Suppressor macrophage (primary cell): ENCODE measurements at regions not wholly inside any gene's neighbourhood (a gene's known extent, or its start where the extent isn't known, plus 50 kb on each side); places are given as distances from the start of the nearest gene placed in this dataset.

Experiments
- DNase-seq, 4 experiments: peaks; one replicate each; pipeline ENCODE4 v3.0.0-alpha.2; 2020 to 2022

DNA sequence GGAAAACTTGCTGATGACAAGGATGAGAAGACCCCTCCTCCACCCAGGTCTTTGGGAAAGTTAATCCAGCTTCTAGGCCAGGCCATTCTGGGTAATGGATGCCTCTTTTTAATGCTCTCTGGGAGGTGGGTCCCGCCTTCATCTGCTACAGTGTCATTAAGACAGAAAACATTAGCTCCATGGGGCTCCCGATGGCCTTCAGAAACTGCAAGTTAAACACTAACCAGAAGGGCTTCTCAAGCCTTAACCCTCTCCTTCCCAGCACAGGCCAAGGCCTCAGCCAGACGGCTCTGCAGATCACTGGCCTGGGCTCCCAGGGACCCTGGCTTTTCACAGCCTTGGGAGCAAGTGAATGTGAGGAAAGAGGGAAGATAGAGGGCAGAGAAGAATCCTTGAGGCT is 364.9 kb downstream of the MATN1 start:
- DNase-seq = no peak

DNA sequence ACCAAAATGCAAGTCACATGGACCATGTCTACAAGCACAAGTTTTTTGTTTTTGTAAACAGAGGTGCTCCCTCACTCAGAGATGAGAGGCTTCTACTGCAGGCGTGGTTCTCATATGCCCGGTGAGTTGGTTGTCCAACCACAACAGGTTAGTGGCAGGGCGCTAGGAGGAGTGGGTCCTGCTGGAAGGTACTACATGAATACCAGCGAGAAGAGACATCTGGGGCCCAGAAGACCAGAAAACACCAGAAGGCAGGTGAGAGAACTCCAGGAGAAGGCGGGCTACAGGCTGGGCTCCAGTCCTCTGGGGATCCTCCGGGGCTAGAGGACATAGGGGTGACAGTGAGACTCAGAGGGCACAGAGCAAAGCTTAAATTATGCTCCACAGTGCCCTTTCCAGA is 366.5 kb downstream of the MATN1 start:
- DNase-seq = no peak

DNA sequence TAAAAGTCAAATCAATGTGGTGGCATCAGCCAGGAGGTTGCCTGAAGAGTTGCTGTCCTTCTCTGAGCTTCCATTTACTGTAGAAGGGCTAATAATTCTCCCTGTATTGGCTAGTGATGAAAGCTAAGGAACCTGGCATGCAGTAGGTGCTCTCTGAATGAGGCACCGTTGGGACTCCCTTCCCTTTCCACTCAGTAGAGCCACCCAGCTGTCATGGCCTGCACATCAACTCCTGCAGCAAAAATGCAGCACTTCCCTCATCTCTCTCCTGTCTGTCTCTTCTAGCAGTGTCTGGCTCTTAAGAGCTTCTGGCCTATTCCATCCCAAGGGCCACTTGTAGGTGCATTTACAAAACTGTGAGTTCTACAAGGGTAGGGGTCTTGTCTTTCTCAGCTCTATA is 369.0 kb downstream of the MATN1 start:
- no peak for DNase-seq

DNA sequence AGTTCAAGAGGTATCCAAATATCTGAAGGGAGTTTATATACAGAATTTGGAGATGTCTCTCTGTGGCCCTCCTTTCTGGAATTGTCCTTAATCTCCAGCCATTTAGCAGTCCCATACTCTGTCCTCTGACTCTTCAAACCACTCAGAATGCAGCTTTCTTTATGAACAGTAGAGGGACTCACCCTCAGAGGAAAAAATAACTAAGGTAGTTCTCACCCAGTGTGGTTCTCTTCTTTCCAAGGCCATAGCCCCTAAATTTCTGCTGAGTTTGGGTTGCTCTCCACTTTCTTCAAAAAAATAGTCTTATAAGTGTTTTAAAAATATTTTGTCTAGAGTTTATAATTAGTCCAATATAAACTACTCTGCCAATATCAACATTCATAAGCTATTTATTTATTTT is 369.7 kb downstream of the MATN1 start:
- DNase-seq = peak in 1 of 4 experiments; percentile 5

DNA sequence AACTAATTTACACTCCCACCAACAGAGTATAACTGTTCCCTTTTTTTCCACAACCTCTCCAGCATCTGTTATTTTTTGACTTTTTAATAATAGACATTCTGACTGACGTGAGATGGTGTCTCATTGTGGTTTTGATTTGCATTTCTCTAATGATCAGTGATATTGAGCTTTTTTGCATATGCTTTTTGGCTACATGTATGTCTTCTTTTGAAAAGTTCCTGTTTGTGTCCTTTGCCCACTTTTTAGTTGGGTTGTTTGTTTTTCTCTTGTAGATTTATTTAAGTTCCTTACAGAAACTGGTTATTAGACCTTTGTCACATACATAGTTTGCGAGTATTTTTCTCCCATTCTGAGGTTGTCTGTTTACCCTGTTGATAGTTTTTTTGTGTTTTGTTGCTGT is 375.2 kb downstream of the MATN1 start:
- DNase-seq = no peak

DNA sequence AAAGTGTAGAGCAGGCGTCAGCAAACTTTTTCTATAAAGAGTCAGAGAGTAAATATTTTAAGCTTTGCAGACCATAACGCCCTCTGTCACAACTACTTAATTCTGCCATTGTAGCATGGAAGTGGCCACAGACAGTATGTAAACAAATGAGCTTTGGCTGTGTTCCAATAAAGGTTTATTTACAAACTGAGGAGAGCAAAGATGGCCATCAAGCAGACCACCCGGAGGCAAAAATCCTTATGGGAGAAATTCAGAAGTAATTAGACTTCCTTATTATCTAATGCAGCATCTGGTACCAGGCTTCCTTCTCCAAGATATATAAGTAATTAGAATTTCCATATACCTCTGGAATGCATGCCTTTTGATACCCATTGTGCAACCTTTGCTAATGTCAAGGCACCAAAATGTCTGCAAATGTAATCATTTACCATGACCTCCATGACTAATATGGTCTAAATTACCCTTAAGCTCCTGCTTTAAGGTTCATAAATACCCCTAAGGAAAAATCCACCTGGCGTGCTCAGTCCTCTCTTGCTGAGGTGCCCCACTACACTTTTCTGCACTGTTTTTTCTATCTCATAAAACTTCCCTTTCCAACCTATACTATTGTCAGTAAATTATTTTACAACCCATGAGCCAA is 377.8 kb downstream of the MATN1 start:
- DNase-seq = no peak

DNA sequence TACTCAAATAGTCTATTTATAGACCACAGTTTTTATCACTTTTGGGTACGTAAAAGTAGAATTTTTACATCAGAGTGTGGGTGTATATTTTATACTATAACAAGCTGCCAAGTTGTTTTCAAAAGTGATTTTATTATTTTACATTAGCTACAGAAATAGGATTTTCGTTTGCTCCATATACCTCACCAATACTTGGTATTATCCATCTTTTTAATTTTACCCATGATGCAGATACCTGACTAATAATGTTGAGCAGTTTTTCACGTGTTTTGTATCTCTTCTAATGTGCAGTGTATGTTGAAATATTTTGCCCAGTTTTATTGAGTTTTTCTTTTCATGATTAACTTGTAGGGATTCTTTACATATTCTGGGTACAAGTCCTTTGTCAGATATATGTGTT is 379.8 kb downstream of the MATN1 start:
- DNase-seq = no peak

DNA sequence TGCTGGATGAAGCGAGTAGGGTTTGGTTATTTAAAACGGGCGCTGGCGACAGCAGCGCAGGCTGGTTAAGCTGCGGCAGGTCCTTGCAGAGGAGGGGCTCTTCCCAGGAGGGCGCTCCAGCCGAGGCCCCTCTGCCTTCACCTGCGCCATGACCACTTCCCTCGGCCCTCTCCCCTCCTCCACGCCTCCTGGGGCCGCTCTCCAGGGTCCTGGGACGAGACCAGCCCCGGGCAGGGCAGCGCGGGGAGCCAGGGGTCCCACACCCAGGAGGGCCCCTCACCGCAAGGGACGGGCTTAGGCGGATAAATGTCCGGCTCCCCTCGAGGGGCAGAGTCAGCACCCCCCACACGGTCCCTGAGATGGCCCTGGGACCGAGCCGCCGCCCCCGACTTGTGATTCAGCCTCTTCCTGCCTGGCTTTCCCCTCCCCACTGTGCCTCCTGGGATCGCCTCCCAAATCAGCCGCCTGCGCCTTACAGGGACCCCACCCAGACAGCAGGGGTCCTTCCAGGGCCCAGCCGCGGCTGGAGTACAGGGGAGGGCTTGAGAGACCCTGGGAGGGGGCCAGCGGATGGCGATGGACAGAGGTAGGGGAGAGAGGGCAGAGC is 380.7 kb downstream of the MATN1 start:
- DNase-seq = no peak

DNA sequence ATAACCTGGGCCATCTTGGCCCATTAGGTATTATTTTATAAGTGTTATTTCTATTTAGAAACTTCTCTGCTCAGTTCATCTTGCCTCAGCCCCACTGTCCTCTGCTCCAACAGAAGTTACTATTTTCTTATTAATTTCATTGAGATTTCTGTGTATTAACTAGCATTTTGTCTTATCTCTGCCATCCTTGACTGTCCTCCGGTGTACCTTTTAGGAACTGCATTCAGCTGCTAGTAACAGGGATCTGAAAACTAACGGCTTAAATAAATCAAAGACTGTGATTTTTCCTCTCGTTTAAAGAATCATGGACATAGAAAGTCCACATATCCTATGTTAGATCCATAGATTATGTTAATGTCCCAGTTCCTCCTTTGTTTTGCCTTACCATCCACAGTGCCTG is 382.5 kb downstream of the MATN1 start:
- DNase-seq = no peak

DNA sequence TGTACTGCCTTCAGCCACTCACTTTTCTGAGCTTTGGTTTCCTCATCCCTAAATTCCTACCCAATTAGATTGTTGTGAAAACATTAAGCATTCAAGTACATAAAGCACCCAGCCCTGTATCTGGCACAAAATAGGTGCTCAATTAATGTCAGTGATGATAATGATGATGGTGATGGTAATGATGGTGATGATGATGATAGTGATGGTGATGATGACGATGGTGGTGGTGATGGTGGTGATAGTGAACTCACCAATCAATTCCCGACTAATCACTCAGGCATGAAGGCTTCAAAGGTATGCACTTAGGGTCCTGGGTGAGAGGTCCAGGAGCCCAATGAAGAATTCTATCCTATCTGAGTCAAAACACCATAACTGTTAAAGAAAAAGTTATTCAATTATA is 383.5 kb downstream of the MATN1 start:
- DNase-seq = no peak

DNA sequence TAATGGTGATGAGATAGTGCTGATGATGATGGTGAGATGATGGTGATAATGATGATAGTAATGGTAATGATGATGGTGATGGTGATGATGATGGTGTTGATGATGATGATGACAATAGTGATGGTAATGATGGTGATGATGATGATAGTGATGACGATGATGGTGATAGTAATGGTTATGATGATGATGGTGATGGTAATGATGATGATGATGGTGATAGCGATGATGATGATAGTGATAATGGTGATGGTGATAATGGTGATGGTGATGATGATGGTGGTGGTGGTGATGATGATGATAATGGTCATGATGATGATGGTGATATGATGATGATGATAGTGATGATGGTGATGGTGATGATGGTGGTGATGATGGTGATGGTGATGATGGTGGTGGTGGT is 384.6 kb downstream of the MATN1 start:
- DNase-seq = no peak

DNA sequence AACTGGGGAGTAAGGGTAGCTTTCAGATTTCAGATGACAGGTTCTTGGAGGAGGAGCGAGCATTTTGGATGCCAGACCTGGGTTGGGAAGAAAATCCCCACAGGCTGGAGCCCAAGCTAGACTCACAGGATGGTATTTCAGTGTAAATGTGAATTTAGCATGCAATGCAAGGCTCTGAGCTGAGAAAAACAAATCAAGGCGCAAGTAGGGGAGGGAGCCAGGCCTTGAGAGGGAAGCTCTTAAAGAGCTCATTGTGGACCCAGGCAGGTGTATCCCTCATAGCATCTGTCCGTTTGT is 386.1 kb downstream of the MATN1 start:
- no peak for DNase-seq

DNA sequence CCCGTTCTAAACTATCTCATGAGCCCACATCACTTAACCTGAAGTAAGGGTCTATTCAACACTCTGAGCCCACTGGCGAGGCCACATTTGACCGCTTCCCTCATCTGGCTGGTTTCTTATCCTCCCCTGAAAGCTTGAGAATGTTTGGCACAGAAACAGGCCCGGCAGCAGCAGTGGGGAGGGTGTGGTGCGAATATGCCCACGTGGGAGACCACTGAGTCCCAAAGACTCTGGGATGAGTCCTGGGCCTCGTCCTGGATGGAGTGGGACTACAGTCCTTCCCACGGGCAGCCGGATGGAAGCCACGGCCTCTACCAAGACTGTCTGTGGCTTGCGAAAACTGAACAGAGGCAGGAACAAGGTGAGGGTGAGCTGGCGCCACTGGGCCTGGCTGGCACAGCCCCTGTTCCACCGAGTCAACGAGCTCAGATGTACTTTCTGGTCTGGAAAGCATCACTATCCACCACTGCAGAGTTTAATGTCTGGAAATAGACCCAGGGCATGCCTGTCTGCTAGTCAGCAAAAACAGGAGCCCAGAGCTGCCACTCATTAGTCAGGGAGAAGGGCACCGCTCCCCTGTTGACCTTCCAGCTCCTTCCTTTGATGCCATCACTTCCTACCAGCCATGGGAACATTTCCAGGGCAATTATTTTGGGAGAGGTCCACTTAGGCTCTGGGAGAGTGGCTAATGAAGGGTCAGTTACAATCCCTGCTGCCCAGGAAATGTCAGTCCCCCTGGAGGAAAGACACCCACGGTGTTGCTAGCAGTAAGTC is 386.6 kb downstream of the MATN1 start:
- no peak for DNase-seq

DNA sequence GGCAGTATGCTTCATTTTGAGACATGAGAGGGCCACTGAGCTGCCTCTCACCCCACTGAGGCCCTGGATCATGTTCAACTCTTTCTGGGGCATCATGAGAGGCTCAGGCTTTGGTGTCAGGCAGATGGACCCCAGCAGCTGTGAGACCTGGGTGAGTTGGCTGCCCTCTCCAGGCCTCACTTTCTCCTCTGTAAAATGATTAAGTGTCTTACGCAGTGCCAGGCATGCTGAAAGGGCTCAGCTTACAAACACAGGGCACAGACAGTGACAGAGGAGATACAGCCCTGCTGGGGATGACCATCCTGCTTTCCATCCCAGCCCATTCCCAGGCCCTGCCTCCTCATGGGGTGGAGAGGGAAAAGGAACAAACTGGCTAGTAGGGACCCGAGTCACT is 387.4 kb downstream of the MATN1 start:
- DNase-seq = no peak

DNA sequence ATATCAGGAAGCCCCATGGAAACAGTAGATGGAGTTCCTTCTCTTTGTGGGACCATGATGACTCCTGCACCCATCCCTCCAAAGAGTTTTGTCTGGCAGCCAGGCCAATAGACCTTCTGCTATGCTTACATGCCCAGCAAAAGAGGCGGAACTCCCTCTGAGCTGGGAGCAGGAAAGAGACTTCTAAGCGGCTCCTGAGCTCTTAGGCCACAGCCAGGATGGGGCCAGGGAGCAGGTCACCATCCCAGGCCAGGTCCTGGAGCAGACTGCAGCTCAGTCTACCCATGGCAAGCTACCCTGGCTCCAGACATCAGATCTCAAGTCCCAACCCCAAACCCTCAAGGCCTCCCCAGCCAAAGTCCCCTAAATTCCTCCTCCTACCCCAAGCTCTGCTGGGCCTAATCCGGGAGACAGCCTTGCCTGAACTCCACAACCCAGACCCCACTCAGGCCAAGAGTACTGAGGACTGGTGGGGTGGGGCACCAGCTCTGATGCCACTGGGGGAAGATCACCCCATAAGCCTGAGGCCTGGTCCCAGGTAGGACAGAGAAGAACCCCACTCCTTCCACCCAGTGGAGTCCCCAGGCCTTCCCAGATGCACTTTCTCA is 387.9 kb downstream of the MATN1 start:
- no peak for DNase-seq

DNA sequence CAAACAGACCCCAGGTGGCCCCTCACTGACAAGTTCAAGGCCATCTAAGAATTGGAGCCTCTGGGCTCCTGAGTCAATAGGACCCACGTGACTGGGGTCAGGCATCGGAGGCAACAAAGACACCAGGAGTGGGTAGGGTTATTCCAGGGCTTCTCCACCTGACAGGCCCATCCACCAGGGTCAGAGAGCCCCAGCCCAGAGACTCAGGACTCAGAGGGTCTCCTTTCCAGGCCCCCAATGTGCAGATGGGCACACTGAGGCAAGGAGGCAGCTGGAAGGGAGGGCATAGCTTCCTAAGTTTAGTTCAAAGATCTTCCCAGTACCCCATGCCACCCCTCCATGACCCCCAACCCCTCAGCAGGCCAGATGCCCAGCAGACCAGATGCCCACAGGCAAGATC is 388.6 kb downstream of the MATN1 start:
- no peak for DNase-seq

DNA sequence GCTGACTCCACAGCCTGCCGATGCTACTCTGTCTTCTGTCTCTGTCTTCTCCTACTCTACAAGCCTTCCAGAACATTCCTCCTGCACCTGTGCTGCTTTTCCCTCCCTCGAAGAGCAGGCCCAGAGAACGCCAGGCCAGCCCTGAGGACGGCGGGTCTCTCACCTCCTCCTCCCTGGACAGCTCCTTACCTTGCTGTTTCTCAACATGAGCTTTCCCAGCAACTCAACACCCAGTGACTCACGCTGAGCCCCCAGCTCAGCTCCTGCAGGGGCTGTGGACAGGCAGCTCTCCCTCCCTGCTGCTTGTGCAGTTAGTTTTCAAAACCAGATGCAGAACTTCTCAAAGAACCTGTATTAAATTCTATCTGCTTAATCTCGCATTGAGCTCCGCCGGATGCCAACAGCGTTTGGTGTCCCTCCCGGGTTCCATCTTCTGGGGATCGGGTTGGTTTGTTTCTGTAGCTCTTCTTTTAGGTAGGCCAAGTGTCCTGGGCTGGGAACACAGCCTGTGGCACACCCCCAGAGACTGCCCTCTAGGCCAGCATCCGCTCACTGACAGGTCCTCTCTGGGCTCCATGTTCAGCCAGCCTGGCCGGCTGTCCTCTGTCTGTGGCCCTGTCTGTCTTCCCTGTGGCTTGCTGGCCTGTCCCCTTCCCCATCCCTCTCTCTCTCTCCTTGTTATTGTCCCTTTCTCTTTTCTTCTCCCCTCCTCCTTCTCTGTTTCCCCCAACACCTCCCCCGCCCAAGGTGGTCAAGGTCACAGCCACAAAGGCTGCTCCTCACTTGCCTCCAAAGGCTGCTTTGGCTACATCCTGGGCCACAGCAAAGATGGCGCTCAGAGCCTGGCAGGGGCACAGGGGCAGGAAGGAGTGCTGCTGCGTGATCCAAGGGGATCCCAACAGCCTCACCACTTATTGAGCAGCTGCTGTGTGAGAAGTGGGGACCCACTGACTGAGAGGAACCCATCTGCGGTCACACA is 391.0 kb downstream of the MATN1 start:
- DNase-seq = no peak

DNA sequence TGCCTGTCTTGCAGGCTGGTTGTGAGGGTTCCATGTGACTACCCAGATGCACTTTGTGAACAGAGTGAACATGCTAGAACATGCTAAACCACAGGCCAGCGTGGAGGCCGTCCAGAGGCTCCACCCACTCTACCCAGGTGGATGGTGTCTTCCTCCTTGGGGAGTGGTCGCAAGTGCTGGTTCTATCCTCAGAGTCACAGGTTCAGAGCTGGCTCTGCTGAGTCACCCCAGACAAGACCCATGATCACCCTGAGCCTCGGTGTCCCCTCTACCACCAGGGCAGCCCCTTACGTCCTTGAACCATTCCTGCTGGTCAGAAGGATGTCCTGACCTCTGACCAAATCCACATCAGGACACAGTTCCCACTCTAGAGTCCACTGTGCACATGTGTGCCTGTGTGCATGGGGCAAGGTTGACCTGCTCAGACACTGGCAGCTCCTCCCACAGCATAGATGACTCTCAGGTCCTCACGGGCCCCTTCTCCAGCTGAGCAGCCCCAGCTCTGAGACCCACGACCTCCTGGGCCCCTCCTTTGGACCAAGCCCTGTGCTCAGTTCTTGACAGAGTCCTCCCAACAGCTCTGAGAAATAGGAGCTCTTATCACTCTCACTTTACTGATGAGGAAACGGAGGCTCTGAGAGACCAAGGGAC is 391.8 kb downstream of the MATN1 start:
- no peak for DNase-seq

DNA sequence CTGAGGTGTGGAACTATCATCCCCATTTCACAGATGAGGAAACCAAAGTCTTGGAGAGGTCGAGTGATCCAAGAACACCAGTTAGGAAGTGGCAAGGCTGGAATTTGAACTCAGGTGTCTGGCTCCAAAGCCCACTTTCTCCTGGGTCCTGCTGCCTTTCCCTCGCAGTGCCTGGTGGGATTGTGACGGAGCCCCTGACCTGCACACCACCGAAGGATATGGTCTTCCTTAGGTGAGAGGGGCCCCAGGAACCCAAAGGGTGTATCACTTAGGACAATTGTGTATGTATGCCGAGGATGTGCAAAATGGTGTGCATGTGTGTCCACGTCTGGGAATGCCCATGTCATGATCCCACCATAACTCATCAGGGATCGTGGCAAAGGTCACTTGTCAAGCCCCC is 392.7 kb downstream of the MATN1 start:
- no peak for DNase-seq

DNA sequence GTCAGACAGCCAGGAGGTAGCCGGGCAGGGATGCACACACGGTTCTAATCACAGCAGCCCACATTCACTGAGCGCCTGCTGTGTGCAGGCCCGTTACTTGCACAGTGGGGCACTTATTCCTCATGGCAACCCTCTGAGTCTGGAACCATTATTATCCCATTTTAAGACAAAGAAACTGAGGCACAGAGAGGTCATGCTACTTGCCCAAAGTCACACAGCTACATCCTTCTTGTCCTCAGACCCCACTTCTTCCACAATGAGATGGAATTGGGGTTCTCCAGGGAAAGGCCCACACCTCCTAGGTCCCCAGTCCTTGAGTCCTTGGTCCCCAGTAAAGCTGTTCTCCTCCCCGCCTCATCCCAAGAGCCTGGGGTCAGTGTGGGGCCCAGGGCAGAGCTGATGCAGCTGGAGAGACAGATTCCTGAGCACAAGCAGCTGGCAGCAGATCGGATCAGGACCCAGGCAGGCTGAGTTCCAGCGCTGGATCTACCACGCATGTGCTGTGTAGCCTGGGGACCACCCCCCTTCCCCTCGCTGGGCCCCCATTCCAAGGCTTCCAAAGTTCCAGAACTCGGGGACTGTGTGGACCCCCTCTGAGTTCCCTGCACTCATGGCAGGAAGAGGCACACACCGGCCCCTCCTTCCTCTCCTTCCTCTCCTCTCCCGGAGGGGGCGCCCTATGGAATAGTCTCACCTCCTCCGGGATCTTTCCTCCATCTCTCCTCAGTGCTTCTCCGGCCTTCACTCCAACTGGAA is 393.4 kb downstream of the MATN1 start:
- DNase-seq = no peak

DNA sequence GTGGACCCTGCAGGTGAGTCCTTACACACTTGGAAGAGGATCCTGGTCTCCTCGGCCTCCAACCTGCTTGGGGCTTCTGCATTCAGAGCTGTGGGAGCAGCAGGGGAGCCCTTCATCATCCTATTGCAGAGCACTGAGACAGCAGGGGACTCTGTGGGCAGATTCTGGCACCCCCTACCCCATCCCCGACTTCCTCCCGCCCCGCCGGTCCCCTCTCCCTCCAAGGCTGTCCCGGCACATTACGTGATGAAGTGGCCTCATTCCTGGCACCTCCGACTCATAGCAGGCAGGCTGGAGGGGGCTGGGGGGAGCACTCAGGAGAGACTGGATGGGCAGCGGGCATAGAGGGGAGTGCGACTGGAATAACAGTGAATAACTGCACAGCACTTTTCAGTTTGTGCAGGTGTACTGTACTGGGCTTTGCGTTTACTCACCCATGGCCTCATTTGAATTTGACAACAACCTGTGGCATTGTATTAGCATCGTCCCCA is 394.1 kb downstream of the MATN1 start:
- no peak for DNase-seq
